GM19452 (cell line): ENCODE measurements at regions not wholly inside any gene's neighbourhood (a gene's known extent, or its start where the extent isn't known, plus 50 kb on each side); places are given as distances from the start of the nearest gene placed in this dataset.

Experiments
- ATAC-seq: cut with Tn5 transposase; IDR thresholded peaks from one replicate; pipeline ENCODE4 v1.9.1; 2021; ENCODE audit not compliant: unreplicated experiment

DNA sequence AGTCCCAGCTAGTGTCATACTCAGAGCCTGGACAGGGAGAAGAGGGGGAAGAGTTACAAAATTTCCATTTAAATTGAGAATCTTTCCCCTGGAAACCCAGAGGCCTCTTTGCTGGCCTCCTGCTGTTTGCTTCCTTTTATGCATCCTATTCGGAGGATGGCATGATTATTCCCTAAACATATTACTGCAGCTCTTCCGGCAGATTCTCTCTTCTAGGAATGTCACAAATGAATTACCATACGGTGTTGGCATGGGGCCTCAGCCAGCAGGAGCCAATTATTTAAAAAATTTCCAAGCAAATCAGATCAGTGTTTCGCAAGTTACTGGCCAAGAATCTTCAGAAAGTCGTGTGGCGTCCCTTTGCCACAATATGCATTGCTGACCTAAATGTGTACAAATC, 326.7 kb upstream of the NCAM1 start:
- ATAC-seq: no peak

- ATAC-seq: no peak
Observed at GRCh38 chr11:112634995-112635737, 326.1 kb upstream of the NCAM1 start.

DNA sequence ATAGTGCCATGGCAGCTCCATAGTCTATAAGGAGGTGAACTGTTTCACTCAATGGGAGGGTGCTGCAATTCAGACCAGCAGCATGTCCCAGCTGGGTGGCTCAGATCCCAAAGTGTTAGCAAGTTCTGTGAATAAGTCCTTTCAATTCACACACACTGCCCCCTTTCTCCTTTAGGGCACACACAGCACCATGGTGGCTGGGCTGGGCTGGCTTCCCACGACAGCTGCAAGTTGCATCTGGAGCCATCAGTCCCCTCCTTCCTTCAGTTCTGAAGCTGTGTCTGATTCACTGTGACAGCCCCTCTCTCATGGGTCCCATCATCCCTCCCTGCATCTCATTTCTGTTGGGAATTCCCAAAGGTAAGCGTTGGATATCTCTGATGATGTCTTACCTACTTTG, 324.1 kb upstream of the NCAM1 start:
- ATAC-seq: no peak

- no peak for ATAC-seq
Observed at GRCh38 chr11:112637876-112638275, 323.3 kb upstream of the NCAM1 start.

DNA sequence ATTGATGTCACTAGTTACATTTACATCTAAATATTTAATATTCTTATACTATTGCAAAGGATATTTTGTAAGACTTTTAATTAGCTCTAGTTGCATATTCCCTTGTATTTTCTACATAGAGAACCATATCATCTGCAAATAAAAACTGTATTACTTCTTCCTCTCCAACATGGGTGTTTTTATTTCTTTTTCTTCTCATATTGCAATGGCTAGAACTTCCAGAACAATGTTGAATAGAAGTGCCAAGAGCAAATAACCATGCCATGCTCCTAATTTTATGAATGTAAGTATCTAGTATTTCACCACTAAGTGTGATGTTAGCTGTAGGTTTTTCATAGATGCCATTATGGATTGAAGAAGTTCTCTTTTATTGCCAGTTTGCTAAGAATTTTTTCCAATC, 321.8 kb upstream of the NCAM1 start:
- no peak for ATAC-seq

- ATAC-seq: no peak
Observed at GRCh38 chr11:112643416-112643815, 317.8 kb upstream of the NCAM1 start.

- ATAC-seq: no peak
Observed at GRCh38 chr11:112644410-112645131, 316.6 kb upstream of the NCAM1 start.

- ATAC-seq: no peak
Observed at GRCh38 chr11:112649856-112650255, 311.4 kb upstream of the NCAM1 start.

DNA sequence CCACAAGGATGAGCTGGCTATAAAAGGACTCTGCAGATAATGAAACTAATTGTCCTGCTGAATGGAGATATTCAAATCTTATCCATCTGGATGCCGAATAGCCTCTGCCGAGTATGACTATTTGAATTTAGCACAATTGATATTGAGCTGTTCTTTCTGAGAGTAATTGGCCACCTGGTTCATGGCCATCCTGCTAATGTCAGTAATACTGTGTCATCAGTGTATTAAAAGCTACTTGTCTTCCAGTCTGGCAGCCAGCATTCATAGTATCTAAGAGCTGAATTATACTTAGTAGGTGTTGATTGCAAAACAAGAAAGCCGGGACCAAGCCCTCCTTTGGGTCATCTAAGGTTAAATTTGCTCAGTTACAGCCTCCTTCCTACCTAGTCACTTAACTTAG, 310.7 kb upstream of the NCAM1 start:
- no peak for ATAC-seq

- ATAC-seq: no peak
Observed at GRCh38 chr11:112651386-112651785, 309.8 kb upstream of the NCAM1 start.

- ATAC-seq: no peak
Observed at GRCh38 chr11:112652786-112653390, 308.3 kb upstream of the NCAM1 start.

- ATAC-seq: no peak
Observed at GRCh38 chr11:112655371-112655770, 305.8 kb upstream of the NCAM1 start.

DNA sequence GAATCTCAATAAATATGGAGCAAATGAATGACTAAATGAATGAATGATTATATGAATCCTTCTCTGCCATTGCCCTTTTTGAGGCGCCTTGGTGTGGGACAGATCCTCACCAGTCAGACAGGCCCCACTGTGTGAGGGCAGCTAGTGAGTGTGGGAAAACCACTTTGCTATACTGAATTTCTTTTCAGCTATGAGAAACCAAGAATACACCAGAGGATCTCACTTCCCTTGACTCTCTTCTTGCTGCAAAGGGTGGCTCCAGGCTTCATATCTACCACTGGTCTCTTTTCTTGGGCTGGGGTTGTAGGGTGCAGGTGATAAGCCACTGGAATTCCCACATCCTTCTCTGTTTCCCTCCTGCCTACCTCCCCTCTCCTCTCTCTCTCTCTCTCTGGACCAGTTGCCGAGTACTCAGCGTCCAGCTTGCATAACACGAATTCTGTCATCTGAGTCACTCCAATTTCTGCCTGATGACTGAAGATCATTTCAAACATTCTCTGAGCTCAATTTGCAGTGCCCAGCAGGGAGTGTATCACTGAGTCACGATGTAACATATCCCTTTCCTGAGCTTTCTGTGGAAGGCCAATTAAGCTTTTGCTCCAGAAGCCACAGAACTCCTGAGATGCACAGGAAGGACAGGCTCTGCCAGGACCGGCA, 304.3 kb upstream of the NCAM1 start:
- no peak for ATAC-seq

DNA sequence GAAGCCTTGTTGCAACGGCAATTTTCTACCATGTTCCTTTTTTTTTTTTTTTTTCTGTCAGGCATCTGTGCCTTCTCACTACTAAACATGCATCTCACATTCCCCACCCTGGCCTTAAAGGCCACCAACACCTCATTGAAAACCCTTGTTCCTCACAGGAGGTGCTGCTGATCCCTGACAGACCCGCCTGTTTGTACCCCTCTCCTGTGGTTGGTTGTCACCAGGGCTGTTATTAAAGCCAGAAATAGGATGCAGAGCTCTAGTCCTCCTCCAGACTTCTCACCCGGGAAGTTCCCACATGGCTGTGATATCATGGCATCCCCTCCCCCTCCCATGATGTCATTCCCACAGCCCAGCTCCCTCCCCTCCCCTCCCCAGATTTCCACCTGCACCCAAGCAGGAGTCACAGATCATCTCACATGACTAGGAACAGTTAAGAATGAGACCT, 302.8 kb upstream of the NCAM1 start:
- no peak for ATAC-seq

DNA sequence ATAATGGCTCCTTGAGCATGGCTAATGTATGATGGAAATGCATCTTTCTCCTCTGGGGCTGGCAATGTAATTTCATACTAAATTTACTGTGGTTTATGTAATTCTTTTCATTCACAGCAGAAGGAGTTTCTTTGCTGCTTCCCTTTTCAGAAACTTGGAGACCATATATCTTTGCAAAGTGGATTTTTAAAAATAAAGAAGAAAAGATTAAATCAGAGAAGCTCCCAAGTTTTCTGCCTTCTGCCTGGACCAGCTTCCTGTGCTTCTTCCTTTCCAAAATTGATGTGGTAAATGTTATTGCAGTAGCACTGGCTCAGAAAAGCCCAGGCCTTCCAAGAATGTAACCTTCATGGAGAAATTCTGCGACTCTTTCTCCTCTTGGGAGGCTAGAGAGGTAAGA, 300.1 kb upstream of the NCAM1 start:
- ATAC-seq: no peak

DNA sequence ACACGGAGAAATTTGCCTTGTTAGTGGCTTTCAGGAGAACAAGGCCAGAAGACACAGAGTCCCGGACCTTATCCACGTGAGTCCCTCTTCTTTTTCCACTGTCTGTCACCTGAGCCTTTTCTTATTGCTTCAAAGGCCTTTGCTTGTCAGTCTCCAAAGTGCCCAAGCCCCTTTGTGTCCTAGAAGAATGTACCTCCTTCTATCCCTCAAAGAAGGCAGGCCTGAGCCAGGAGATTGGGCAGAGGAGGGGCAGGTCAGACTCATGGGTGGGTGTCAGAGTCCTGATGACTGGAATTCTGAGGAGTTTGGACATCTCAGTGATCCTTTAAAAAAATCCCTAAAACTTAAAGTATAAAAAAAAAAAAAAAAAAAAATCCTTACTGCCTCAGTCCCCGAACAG, 299.6 kb upstream of the NCAM1 start:
- no peak for ATAC-seq

GRCh38 chr11:112662554-112662953, 298.7 kb upstream of the NCAM1 start:
- no peak for ATAC-seq

- ATAC-seq: no peak
Observed at GRCh38 chr11:112663947-112664634, 297.1 kb upstream of the NCAM1 start.

DNA sequence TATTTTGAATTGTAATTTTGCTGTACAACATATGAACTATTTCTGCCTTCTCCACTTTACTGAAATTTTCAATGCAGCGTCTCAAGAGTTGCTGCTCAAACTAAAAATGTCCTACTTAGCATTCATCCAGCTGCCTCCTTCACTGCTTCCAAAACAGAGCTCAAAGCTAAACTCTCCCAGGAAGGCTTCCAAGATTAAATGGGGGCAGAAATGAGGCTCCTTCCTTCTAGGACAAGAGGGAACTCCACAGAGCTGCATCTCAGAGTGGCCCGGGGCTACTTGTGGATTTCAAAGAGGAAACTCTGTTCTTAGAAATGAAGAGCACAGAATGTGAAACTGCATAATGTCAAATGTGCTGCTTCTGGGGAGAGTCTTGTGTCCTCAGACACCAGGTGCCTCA, 295.9 kb upstream of the NCAM1 start:
- no peak for ATAC-seq

- no peak for ATAC-seq
Observed at GRCh38 chr11:112666253-112666652, 295.0 kb upstream of the NCAM1 start.
